ENCODE measurements at regions not wholly inside any gene's neighbourhood (a gene's known extent, or its start where the extent isn't known, plus 50 kb on each side); places are given as distances from the start of the nearest gene placed in this dataset.

- no peak overlapping the region for H3K27ac ChIP-seq
- H3K4me3 ChIP-seq (replicated peaks in 1 of 3): no peak overlapping the region
- H3K27me3 ChIP-seq: no peaks in the 10 kb centered on the region
- peaks cover 0 to 3% of the 10 kb centered on the region in 2 donors for H3K4me1 ChIP-seq
- TF ChIP-seq POLR2A (IDR thresholded peaks at IDR 0.05): no peak
- TF ChIP-seq, protein P1, sequence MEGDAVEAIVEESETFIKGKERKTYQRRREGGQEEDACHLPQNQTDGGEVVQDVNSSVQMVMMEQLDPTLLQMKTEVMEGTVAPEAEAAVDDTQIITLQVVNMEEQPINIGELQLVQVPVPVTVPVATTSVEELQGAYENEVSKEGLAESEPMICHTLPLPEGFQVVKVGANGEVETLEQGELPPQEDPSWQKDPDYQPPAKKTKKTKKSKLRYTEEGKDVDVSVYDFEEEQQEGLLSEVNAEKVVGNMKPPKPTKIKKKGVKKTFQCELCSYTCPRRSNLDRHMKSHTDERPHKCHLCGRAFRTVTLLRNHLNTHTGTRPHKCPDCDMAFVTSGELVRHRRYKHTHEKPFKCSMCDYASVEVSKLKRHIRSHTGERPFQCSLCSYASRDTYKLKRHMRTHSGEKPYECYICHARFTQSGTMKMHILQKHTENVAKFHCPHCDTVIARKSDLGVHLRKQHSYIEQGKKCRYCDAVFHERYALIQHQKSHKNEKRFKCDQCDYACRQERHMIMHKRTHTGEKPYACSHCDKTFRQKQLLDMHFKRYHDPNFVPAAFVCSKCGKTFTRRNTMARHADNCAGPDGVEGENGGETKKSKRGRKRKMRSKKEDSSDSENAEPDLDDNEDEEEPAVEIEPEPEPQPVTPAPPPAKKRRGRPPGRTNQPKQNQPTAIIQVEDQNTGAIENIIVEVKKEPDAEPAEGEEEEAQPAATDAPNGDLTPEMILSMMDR (IDR thresholded peaks at IDR 0.05): no peak
- no peaks in the 10 kb centered on the region for H3K36me3 ChIP-seq
- no peaks in the 10 kb centered on the region for H3K9me3 ChIP-seq
- intact Hi-C loops (cut with DNase I): loop anchor here (5.0 kb wide), 1 partner anchor 88 kb away; no protein-coding TSS in a partner anchor
- DNase-seq: no peak
- WGBS, 2 donors: 90 to 92% methylated on average over 10 of the region's 10 CpGs
Observed at GRCh38 chr5:167049771-167050567, 1241.5 kb upstream of the WWC1 start.

DNA sequence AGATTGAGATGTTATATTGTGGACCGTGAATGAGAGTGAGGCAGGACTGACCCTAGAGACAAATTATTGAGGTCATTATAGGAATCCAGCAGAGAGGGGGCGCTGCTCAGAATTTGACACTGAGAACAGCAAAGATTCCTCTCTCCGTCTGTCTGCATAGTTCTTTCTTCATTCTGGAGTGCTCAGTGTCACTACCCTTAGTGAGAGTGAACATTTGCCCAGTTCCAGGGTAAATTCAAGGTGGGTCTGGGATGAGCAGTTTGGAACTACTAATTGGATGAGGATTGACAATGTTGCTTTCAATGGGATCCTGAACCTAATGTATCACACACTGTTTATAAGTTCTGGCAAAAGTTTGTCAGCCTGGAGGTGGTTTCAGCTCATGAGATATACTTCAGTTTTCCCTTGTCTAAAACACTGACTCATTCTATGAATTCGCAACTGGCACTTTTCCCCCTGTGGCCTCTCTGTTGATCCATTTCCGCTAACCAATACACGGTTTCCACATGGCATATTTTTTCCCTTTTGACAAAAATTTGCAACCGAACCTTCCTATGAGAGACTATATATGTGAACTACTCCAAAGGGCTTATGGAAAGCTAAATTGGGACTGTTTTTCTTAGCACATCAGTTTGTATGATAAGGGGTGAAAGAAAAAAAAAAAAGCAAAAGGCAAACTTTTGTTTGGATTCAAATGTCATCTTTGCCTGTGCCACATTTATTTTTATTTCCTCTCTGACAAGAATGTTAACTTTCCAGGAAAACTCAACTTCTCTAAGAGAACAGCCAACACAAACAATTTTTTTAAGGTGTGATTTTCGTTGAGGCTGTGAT is 1240.7 kb upstream of the WWC1 start:
- intact Hi-C loops (cut with DNase I): no loop called here
- Histone ChIP-seq H3K27me3 (no peaks in the 10 kb centered on the region), H3K27ac (no peak overlapping the region), H3K36me3 (no peaks in the 10 kb centered on the region), H3K9me3 (no peaks in the 10 kb centered on the region), H3K4me3 (replicated peaks in 1 of 3) (no peak overlapping the region), H3K4me1 (peaks cover 0 to 3% of the 10 kb centered on the region in 2 donors)
- WGBS, 2 donors: 54 to 63% methylated on average over 8 of the region's 8 CpGs
- DNase-seq: no peak
- TF ChIP-seq POLR2A (IDR thresholded peaks at IDR 0.05): no peak
- TF ChIP-seq, protein P1 (IDR thresholded peaks at IDR 0.05): no peak

GRCh38 chr5:167051402-167051768 is 1240.1 kb upstream of the WWC1 start:
- Histone ChIP-seq H3K27me3 (no peaks in the 10 kb centered on the region), H3K27ac (no peak overlapping the region), H3K36me3 (no peaks in the 10 kb centered on the region), H3K4me3 (replicated peaks in 1 of 3) (no peak overlapping the region), H3K4me1 (peaks cover 0 to 3% of the 10 kb centered on the region in 2 donors), H3K9me3 (no peaks in the 10 kb centered on the region)
- WGBS, 2 donors: 66 to 72% methylated on average over 7 of the region's 7 CpGs
- no peak for DNase-seq
- TF ChIP-seq, protein P1 (IDR thresholded peaks at IDR 0.05): no peak
- TF ChIP-seq POLR2A (IDR thresholded peaks at IDR 0.05): no peak
- intact Hi-C loops (cut with DNase I): no loop called here

DNA sequence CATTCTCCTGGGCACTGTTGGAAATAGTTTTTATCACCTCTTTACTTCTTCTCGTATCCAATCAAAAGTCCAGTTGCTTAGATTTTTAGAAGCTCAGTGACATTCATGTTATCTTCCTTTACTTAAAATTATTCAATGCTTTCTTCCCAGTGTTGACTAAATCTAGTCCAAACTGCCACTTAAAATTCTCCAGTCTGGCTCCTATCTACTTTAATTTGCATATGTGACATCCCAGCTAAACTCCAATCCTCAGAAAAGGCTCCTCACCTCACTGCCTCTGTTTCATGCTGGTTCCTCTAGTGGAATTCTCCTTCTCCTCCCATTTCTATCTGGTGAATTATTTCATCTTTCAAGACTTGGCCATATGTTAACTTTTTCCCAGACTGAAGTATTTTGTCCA is 1238.7 kb upstream of the WWC1 start:
- Histone ChIP-seq H3K36me3 (no peaks in the 10 kb centered on the region), H3K27ac (no peak overlapping the region), H3K27me3 (no peaks in the 10 kb centered on the region), H3K4me3 (replicated peaks in 1 of 3) (no peak overlapping the region), H3K9me3 (no peaks in the 10 kb centered on the region), H3K4me1 (peaks cover 0 to 3% of the 10 kb centered on the region in 2 donors)
- DNase-seq: no peak
- intact Hi-C loops (cut with DNase I): no loop called here
- no peak for TF ChIP-seq POLR2A (IDR thresholded peaks at IDR 0.05)
- TF ChIP-seq, protein P1 (IDR thresholded peaks at IDR 0.05): no peak
- WGBS, 2 donors: 92% methylated on average over 1 of the region's 1 CpG

- intact Hi-C loops (cut with DNase I): no loop called here
- no peak overlapping the region for H3K4me3 ChIP-seq (replicated peaks in 1 of 3)
- no peak overlapping the region for H3K27ac ChIP-seq
- no peaks in the 10 kb centered on the region for H3K4me1 ChIP-seq
- TF ChIP-seq, protein P1 (IDR thresholded peaks at IDR 0.05): no peak
- TF ChIP-seq POLR2A (IDR thresholded peaks at IDR 0.05): no peak
- DNase-seq: peak in 1 of 2 donors; percentile 23
- no peaks in the 10 kb centered on the region for H3K27me3 ChIP-seq
- no peaks in the 10 kb centered on the region for H3K9me3 ChIP-seq
- no peaks in the 10 kb centered on the region for H3K36me3 ChIP-seq
Observed at GRCh38 chr5:167057665-167058064, 1233.8 kb upstream of the WWC1 start.

Data from thyroid gland (tissue), 4 donors.